HepG2 (cell line): ENCODE measurements at regions not wholly inside any gene's neighbourhood (a gene's known extent, or its start where the extent isn't known, plus 50 kb on each side); places are given as distances from the start of the nearest gene placed in this dataset.

Experiments used
- ATAC-seq: fragments of 200-7000 bp; cut with Tn5 transposase; 3 replicates; pipeline ENCODE4 v1.9.1; 2020; ENCODE audit warnings: mild to moderate bottlenecking, moderate library complexity
- BruUV-seq: library from RNA; stranded (reverse); fragments of 400-500 nt; replicated peaks from 2 replicates; lab custom pipeline; 2021; lab: Mats Ljungman, UMichigan
- CTCF ChIA-PET: fragments of 300-600 bp; formaldehyde crosslinking; extraction: SDS; loops from one replicate; lab custom pipeline; 2021; ENCODE audit warnings: low total read pairs, inconsistent platforms, low intra/inter-chr PET ratio; lab: Yijun Ruan, JAX
- POLR2A ChIA-PET: fragments of 350-600 bp; sonication (Branson Sonifier 250); formaldehyde crosslinking; loops from one replicate; lab custom pipeline; 2020; ENCODE audit warnings: antibody characterized with exemption, inconsistent platforms; lab: Yijun Ruan, JAX
- DNase-seq: peaks from one replicate; pipeline ENCODE4 v3.0.0-alpha.2; 2015; ENCODE audit warnings: low spot score
- FAIRE-seq: peaks from 3 replicates; lab custom pipeline; 2011; peaks lifted over from hg19 to GRCh38; lab: Jason Lieb, UNC
- H2AFZ ChIP-seq: one replicate; pipeline ENCODE4 v1.6.1; 2011; ENCODE audit warnings: low read length, inconsistent platforms
- H3K27ac ChIP-seq: fragments of 300-600 bp; 3 replicates; pipeline ENCODE4 v1.8.0; 2011; ENCODE audit warnings: mixed run types, mild to moderate bottlenecking, mixed read lengths, low read length, inconsistent platforms; ENCODE audit not compliant: insufficient read depth; ENCODE audit errors: extremely low read length
- H3K27me3 ChIP-seq, 2 experiments: fragments of 200-600 bp in 1 of 2; 2 replicates in 1 of 2; 3 replicates in 1 of 2; pipeline versions ENCODE4 v1.6.0 to v1.8.0; 2011; ENCODE audit warnings: low read length in 2 of 2, mild to moderate bottlenecking in 2 of 2, moderate library complexity in 2 of 2, inconsistent platforms in 1 of 2; ENCODE audit not compliant: insufficient read depth in 2 of 2, control insufficient read depth in 1 of 2
- H3K36me3 ChIP-seq, 2 experiments: fragments of 200-600 bp in 1 of 2; replicated peaks in 1 of 2; 2 replicates in 1 of 2; 3 replicates in 1 of 2; pipeline versions ENCODE4 v1.5.1 to v1.8.0; 2011; ENCODE audit warnings: low read length in 2 of 2, inconsistent platforms in 1 of 2; ENCODE audit not compliant: insufficient read depth in 2 of 2, control insufficient read depth in 1 of 2
- H3K4me1 ChIP-seq: 2 replicates; pipeline ENCODE4 v1.5.1; 2012; ENCODE audit warnings: low read length, inconsistent platforms; ENCODE audit not compliant: insufficient read depth
- H3K4me2 ChIP-seq: 2 replicates; pipeline ENCODE4 v1.6.0; 2011; ENCODE audit warnings: low read depth, low read length, inconsistent platforms
- H3K4me3 ChIP-seq, 3 experiments: fragments of 200-600 bp in 1 of 3; sonication (generic), shearing (Covaris generic) in 1 of 3; replicated peaks in 1 of 3; 2 replicates each; pipeline ENCODE4 v1.5.1; 2011 to 2016; ENCODE audit warnings: low read length in 3 of 3, inconsistent platforms in 2 of 3, low read depth in 2 of 3, mild to moderate bottlenecking in 2 of 3, control low read depth in 1 of 3, mixed read lengths in 1 of 3; ENCODE audit not compliant: insufficient read depth in 1 of 3
- H3K79me2 ChIP-seq: one replicate; pipeline ENCODE4 v1.6.1; 2011; ENCODE audit warnings: low read length, inconsistent platforms; ENCODE audit not compliant: insufficient read depth
- H3K9ac ChIP-seq: 2 replicates; pipeline ENCODE4 v1.6.0; 2011; ENCODE audit warnings: mild to moderate bottlenecking, low read depth, low read length, inconsistent platforms; ENCODE audit not compliant: insufficient read depth
- H3K9me3 ChIP-seq: 2 replicates; pipeline ENCODE4 v1.5.1; 2012; ENCODE audit warnings: mild to moderate bottlenecking, low read length
- H4K20me1 ChIP-seq: 2 replicates; pipeline ENCODE4 v1.6.0; 2011; ENCODE audit warnings: inconsistent platforms, mild to moderate bottlenecking, low read length, moderate library complexity; ENCODE audit not compliant: insufficient read depth
- MED13 ChIP-seq: sonication (generic); formaldehyde crosslinking; IDR thresholded peaks from 2 replicates; pipeline ENCODE4 v1.5.0; 2020; ENCODE audit warnings: missing genetic modification reagents
- NFIB ChIP-seq: sonication (generic); formaldehyde crosslinking; IDR thresholded peaks from 2 replicates; pipeline ENCODE4 v1.9.0; 2021; ENCODE audit warnings: missing genetic modification reagents, mild to moderate bottlenecking, borderline replicate concordance
- PLSCR1 ChIP-seq: sonication (generic); formaldehyde crosslinking; IDR thresholded peaks from 2 replicates; pipeline ENCODE4 v1.5.0; 2020; ENCODE audit warnings: missing genetic modification reagents, mild to moderate bottlenecking, borderline replicate concordance
- SIN3A ChIP-seq: IDR thresholded peaks from 2 replicates; pipeline ENCODE4 v1.6.1; 2011; ENCODE audit warnings: low read depth, mild to moderate bottlenecking, control low read depth, low read length, borderline replicate concordance
- SOX6 ChIP-seq, 2 experiments: fragments of 450-650 bp in 1 of 2; sonication (generic) in 1 of 2; formaldehyde crosslinking in 1 of 2; IDR thresholded peaks; 2 replicates each; pipeline versions ENCODE4 v1.4.0 to v1.6.1; 2017 to 2020; ENCODE audit warnings: antibody characterized with exemption in 1 of 2, mild to moderate bottlenecking in 1 of 2, missing genetic modification reagents in 1 of 2
- SRF ChIP-seq: IDR thresholded peaks from 2 replicates; pipeline ENCODE4 v1.6.1; 2011; ENCODE audit warnings: mild to moderate bottlenecking, low read depth, low read length, moderate library complexity
- ZFP1 ChIP-seq: IDR thresholded peaks from 2 replicates; pipeline ENCODE4 v1.6.1; 2016
- ZFP62 ChIP-seq: sonication (generic); formaldehyde crosslinking; IDR thresholded peaks from 2 replicates; pipeline ENCODE4 v1.4.0; 2020; ENCODE audit warnings: missing genetic modification reagents
- ZNF260 ChIP-seq: sonication (generic); formaldehyde crosslinking; IDR thresholded peaks from 2 replicates; pipeline ENCODE4 v1.4.0; 2020; ENCODE audit warnings: missing genetic modification reagents, low read depth, mild to moderate bottlenecking, borderline replicate concordance
- WGBS: methylation state at CpG from one replicate; pipeline ENCODE4 v1.1.6; 2017; ENCODE audit warnings: low lambda C conversion rate; 5-methylcytosine and 5-hydroxymethylcytosine counted together
- in situ Hi-C: cut with HindIII; loops from 2 replicates; pipeline ENCODE4 v1.10.0; 2017; ENCODE audit warnings: low pct_unique_long_range_greater_than_20kb; ENCODE audit not compliant: extremely low pct_ligation_motif_present
- intact Hi-C: fragments of 100-400 bp; cut with micrococcal nuclease; formaldehyde crosslinking; loops from one replicate; pipeline ENCODE4 v1.10.0; 2022; ENCODE audit not compliant: unreplicated experiment
- TF ChIP-seq, protein P1 (sequence below): sonication (generic); formaldehyde crosslinking; IDR thresholded peaks from 2 replicates; pipeline ENCODE4 v1.4.0; 2020; ENCODE audit warnings: mild to moderate bottlenecking, missing genetic modification reagents, borderline replicate concordance

DNA sequence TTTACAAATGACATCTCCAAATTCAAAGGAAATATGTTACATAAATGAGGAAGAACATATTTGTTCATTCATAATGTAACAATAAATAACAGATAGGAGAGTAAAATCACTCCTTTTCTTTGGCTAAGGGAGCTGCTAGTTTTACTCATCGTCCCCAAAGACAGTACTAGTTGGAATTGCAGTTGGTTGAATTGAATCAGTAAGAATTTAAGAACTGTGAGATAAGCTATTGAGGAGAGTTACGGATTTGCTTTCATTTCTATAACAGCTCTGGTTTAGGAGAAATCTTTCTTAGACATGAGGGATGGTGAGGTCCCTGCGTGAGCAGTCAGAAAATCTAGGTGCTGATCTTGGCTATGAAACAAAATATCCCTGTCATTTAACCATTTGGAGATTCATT lies 402.8 kb downstream of the AEBP2 start:
- no peak overlapping the region for H2AFZ ChIP-seq
- no peak for DNase-seq
- no peaks in the 10 kb centered on the region for H4K20me1 ChIP-seq
- no peak for TF ChIP-seq SIN3A
- no peak for TF ChIP-seq ZFP62 (CRISPR knock-in tag)
- no peak for TF ChIP-seq SRF
- no peak for TF ChIP-seq MED13
- TF ChIP-seq NFIB (CRISPR knock-in tag), result no peak
- TF ChIP-seq, protein P1, sequence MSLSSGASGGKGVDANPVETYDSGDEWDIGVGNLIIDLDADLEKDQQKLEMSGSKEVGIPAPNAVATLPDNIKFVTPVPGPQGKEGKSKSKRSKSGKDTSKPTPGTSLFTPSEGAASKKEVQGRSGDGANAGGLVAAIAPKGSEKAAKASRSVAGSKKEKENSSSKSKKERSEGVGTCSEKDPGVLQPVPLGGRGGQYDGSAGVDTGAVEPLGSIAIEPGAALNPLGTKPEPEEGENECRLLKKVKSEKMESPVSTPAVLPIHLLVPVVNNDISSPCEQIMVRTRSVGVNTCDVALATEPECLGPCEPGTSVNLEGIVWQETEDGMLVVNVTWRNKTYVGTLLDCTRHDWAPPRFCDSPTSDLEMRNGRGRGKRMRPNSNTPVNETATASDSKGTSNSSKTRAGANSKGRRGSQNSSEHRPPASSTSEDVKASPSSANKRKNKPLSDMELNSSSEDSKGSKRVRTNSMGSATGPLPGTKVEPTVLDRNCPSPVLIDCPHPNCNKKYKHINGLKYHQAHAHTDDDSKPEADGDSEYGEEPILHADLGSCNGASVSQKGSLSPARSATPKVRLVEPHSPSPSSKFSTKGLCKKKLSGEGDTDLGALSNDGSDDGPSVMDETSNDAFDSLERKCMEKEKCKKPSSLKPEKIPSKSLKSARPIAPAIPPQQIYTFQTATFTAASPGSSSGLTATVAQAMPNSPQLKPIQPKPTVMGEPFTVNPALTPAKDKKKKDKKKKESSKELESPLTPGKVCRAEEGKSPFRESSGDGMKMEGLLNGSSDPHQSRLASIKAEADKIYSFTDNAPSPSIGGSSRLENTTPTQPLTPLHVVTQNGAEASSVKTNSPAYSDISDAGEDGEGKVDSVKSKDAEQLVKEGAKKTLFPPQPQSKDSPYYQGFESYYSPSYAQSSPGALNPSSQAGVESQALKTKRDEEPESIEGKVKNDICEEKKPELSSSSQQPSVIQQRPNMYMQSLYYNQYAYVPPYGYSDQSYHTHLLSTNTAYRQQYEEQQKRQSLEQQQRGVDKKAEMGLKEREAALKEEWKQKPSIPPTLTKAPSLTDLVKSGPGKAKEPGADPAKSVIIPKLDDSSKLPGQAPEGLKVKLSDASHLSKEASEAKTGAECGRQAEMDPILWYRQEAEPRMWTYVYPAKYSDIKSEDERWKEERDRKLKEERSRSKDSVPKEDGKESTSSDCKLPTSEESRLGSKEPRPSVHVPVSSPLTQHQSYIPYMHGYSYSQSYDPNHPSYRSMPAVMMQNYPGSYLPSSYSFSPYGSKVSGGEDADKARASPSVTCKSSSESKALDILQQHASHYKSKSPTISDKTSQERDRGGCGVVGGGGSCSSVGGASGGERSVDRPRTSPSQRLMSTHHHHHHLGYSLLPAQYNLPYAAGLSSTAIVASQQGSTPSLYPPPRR (CRISPR knock-in tag), result no peak
- TF ChIP-seq SOX6 (IDR thresholded peaks at IDR 0.05), result no peak
- TF ChIP-seq SOX6 (CRISPR knock-in tag; IDR thresholded peaks at IDR 0.05), result no peak
- TF ChIP-seq ZFP1 (CRISPR knock-in tag), result no peak
- TF ChIP-seq PLSCR1 (CRISPR knock-in tag), result no peak
- TF ChIP-seq ZNF260 (CRISPR knock-in tag), result no peak
- no peak overlapping the region for H3K4me2 ChIP-seq
- no TSS peak for BruUV-seq
- H3K27ac ChIP-seq, result no peak overlapping the region
- POLR2A ChIA-PET, result no interaction called here
- H3K36me3 ChIP-seq, result no peaks in the 10 kb centered on the region
- ATAC-seq, result no peak
- intact Hi-C loops, result no loop called here
- CTCF ChIA-PET, result no interaction called here
- H3K9me3 ChIP-seq, result no peaks in the 10 kb centered on the region
- H3K4me3 ChIP-seq, result no peak overlapping the region
- H3K79me2 ChIP-seq, result no peaks in the 10 kb centered on the region
- H3K4me1 ChIP-seq, result no peaks in the 10 kb centered on the region
- 0% methylated on average over 3 of the region's 3 CpGs for WGBS
- in situ Hi-C loops, result no loop called here
- H3K9ac ChIP-seq, result no peak overlapping the region
- FAIRE-seq, result no peak
- no peaks in the 10 kb centered on the region for H3K27me3 ChIP-seq
